ENCODE measurements at regions not wholly inside any gene's neighbourhood (a gene's known extent, or its start where the extent isn't known, plus 50 kb on each side); places are given as distances from the start of the nearest gene placed in this dataset.

GRCh38 chr11:116033931-116034553 is 529.8 kb upstream of the CADM1 start:
- TF ChIP-seq, protein P1, sequence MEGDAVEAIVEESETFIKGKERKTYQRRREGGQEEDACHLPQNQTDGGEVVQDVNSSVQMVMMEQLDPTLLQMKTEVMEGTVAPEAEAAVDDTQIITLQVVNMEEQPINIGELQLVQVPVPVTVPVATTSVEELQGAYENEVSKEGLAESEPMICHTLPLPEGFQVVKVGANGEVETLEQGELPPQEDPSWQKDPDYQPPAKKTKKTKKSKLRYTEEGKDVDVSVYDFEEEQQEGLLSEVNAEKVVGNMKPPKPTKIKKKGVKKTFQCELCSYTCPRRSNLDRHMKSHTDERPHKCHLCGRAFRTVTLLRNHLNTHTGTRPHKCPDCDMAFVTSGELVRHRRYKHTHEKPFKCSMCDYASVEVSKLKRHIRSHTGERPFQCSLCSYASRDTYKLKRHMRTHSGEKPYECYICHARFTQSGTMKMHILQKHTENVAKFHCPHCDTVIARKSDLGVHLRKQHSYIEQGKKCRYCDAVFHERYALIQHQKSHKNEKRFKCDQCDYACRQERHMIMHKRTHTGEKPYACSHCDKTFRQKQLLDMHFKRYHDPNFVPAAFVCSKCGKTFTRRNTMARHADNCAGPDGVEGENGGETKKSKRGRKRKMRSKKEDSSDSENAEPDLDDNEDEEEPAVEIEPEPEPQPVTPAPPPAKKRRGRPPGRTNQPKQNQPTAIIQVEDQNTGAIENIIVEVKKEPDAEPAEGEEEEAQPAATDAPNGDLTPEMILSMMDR (conservative IDR thresholded peaks at IDR 0.05 in 1 of 2, IDR thresholded peaks at IDR 0.05 in 1 of 2; ENCODE audit: extremely low read depth in 1 of 2, insufficient read depth in 1 of 2, low read depth in 1 of 2, low read length in 2 of 2), result no peak
- no peak for TF ChIP-seq EZH2 (IDR thresholded peaks at IDR 0.05; ENCODE audit: borderline replicate concordance, low read length)

All from mammary epithelial cell (primary cell).